K562 (cell line): ENCODE measurements at regions not wholly inside any gene's neighbourhood (a gene's known extent, or its start where the extent isn't known, plus 50 kb on each side); places are given as distances from the start of the nearest gene placed in this dataset.

Experiments
- CHD4 ChIP-seq: fragments of 200-600 bp; sonication (generic); IDR thresholded peaks from 3 replicates; pipeline ENCODE4 v1.6.1; 2012; ENCODE audit warnings: low read depth, mild to moderate bottlenecking, mixed read lengths, low read length, inconsistent platforms; ENCODE audit not compliant: insufficient read depth, insufficient replicate concordance, poor library complexity, severe bottlenecking
- FOXA1 ChIP-seq: fragments of 450-650 bp; IDR thresholded peaks from 2 replicates; pipeline ENCODE4 v1.6.1; 2016; ENCODE audit warnings: mild to moderate bottlenecking, borderline replicate concordance
- HOMEZ ChIP-seq: fragments of 250-450 bp; sonication (Bioruptor Pico); IDR thresholded peaks from 2 replicates; pipeline ENCODE4 v1.4.0; 2020; ENCODE audit warnings: mild to moderate bottlenecking, moderate library complexity
- KLF13 ChIP-seq: fragments of 450-650 bp; IDR thresholded peaks from 2 replicates; pipeline ENCODE4 v1.6.1; 2016; ENCODE audit warnings: missing genetic modification characterization, low read depth, mild to moderate bottlenecking, missing compliant biosample characterization, moderate library complexity, borderline replicate concordance
- MAX ChIP-seq: sonication (generic); formaldehyde crosslinking; IDR thresholded peaks from 2 replicates; pipeline ENCODE4 v1.9.0; 2022; ENCODE audit warnings: mild to moderate bottlenecking, missing genetic modification reagents
- SREBF2 ChIP-seq: sonication (generic); formaldehyde crosslinking; IDR thresholded peaks from 2 replicates; pipeline ENCODE4 v1.4.0; 2020; ENCODE audit warnings: mild to moderate bottlenecking, missing genetic modification reagents
- USF2 ChIP-seq: sonication (generic); formaldehyde crosslinking; IDR thresholded peaks from 2 replicates; pipeline ENCODE4 v1.5.0; 2020; ENCODE audit warnings: missing genetic modification reagents
- ZBTB49 ChIP-seq: sonication (generic); formaldehyde crosslinking; IDR thresholded peaks from 2 replicates; pipeline ENCODE4 v1.8.0; 2022; ENCODE audit warnings: missing genetic modification reagents, mild to moderate bottlenecking, borderline replicate concordance
- ZNF324 ChIP-seq: fragments of 250-450 bp; sonication (Bioruptor Pico); IDR thresholded peaks from 2 replicates; pipeline ENCODE4 v1.4.0; 2020; ENCODE audit warnings: mild to moderate bottlenecking

GRCh38 chrX:69022430-69022829, 142.8 kb downstream of the PJA1 start (continued):
- no peak for TF ChIP-seq HOMEZ (CRISPR knock-in tag)
- no peak for TF ChIP-seq USF2 (CRISPR knock-in tag)
- TF ChIP-seq MAX (CRISPR knock-in tag): no peak
- no peak for TF ChIP-seq ZNF324 (CRISPR knock-in tag)
- no peak for TF ChIP-seq CHD4
- TF ChIP-seq FOXA1: no peak
- no peak for TF ChIP-seq KLF13 (tag)
- TF ChIP-seq SREBF2: no peak
- TF ChIP-seq ZBTB49 (CRISPR knock-in tag): no peak
